Muscle layer of colon (tissue), 2 donors: ENCODE measurements at regions not wholly inside any gene's neighbourhood (a gene's known extent, or its start where the extent isn't known, plus 50 kb on each side); places are given as distances from the start of the nearest gene placed in this dataset.

ENCODE experiments used
- H3K27ac ChIP-seq: one replicate; pipeline ENCODE4 v1.7.0; 2013; ENCODE audit warnings: low read depth, mild to moderate bottlenecking, low read length, moderate library complexity
- H3K27me3 ChIP-seq, 2 donors: one replicate each; pipeline ENCODE4 v1.7.0; 2013; ENCODE audit warnings: low read length in 2 of 2, mild to moderate bottlenecking in 2 of 2; ENCODE audit not compliant: insufficient read depth in 2 of 2, control insufficient read depth in 1 of 2
- H3K36me3 ChIP-seq: one replicate; pipeline ENCODE4 v1.7.0; 2013; ENCODE audit warnings: mild to moderate bottlenecking, low read length; ENCODE audit not compliant: insufficient read depth
- H3K4me1 ChIP-seq: one replicate; pipeline ENCODE4 v1.7.0; 2013; ENCODE audit warnings: mild to moderate bottlenecking, low read length; ENCODE audit not compliant: insufficient read depth
- H3K4me3 ChIP-seq, 2 donors: one replicate each; pipeline ENCODE4 v1.7.0; 2013; ENCODE audit warnings: low read length in 2 of 2, low read depth in 1 of 2, mild to moderate bottlenecking in 1 of 2, moderate library complexity in 1 of 2
- H3K9ac ChIP-seq: one replicate; pipeline ENCODE4 v1.7.0; 2013; ENCODE audit warnings: low read length
- H3K9me3 ChIP-seq: one replicate; pipeline ENCODE4 v1.7.0; 2013; ENCODE audit warnings: mild to moderate bottlenecking, low read length
- donor health status: abdominal sarcoma.
- donor health status: Adenocarcinoma of cecum.

GRCh38 chr20:22460803-22461202 lies 123.6 kb downstream of the FOXA2 start:
- Histone ChIP-seq H3K4me1 (no peaks in the 10 kb centered on the region), H3K4me3 (no peak overlapping the region), H3K27ac (no peak overlapping the region), H3K9me3 (no peaks in the 10 kb centered on the region), H3K9ac (no peak overlapping the region), H3K36me3 (no peaks in the 10 kb centered on the region), H3K27me3 (no peaks in the 10 kb centered on the region)

- Histone ChIP-seq H3K9me3 (no peaks in the 10 kb centered on the region), H3K27ac (no peak overlapping the region), H3K4me1 (no peaks in the 10 kb centered on the region)
Observed at GRCh38 chr20:22460231-22460630, 124.1 kb downstream of the FOXA2 start.

GRCh38 chr20:22459754-22460153 lies 124.6 kb downstream of the FOXA2 start:
- H3K27ac ChIP-seq, result no peak overlapping the region
- no peaks in the 10 kb centered on the region for H3K4me1 ChIP-seq
- no peaks in the 10 kb centered on the region for H3K27me3 ChIP-seq
- H3K9me3 ChIP-seq, result no peaks in the 10 kb centered on the region
- no peaks in the 10 kb centered on the region for H3K36me3 ChIP-seq
- no peak overlapping the region for H3K9ac ChIP-seq
- no peak overlapping the region for H3K4me3 ChIP-seq

More at GRCh38 chr20:22460231-22460630, 124.1 kb downstream of the FOXA2 start:
- Histone ChIP-seq H3K27me3 (no peaks in the 10 kb centered on the region), H3K36me3 (no peaks in the 10 kb centered on the region), H3K4me3 (no peak overlapping the region), H3K9ac (no peak overlapping the region)

- Histone ChIP-seq H3K4me3 (no peak overlapping the region), H3K27me3 (no peaks in the 10 kb centered on the region), H3K9me3 (no peaks in the 10 kb centered on the region), H3K4me1 (no peaks in the 10 kb centered on the region), H3K9ac (no peak overlapping the region), H3K36me3 (no peaks in the 10 kb centered on the region), H3K27ac (no peak overlapping the region)
Observed at GRCh38 chr20:22456109-22456508, 128.3 kb downstream of the FOXA2 start.

GRCh38 chr20:22455259-22455658 lies 129.1 kb downstream of the FOXA2 start:
- no peak overlapping the region for H3K4me3 ChIP-seq
- H3K27ac ChIP-seq, result no peak overlapping the region
- H3K27me3 ChIP-seq, result no peaks in the 10 kb centered on the region
- H3K4me1 ChIP-seq, result no peaks in the 10 kb centered on the region
- H3K36me3 ChIP-seq, result no peaks in the 10 kb centered on the region
- H3K9me3 ChIP-seq, result no peaks in the 10 kb centered on the region
- no peak overlapping the region for H3K9ac ChIP-seq

- Histone ChIP-seq H3K27ac (no peak overlapping the region), H3K36me3 (no peaks in the 10 kb centered on the region)
Observed at GRCh38 chr20:22453244-22454080, 130.9 kb downstream of the FOXA2 start.

GRCh38 chr20:22452442-22453011 lies 131.8 kb downstream of the FOXA2 start:
- no peak overlapping the region for H3K4me3 ChIP-seq
- peaks cover 16% of the 10 kb centered on the region for H3K4me1 ChIP-seq
- H3K27me3 ChIP-seq, result no peaks in the 10 kb centered on the region
- H3K9ac ChIP-seq, result no peak overlapping the region
- no peaks in the 10 kb centered on the region for H3K9me3 ChIP-seq
- H3K36me3 ChIP-seq, result no peaks in the 10 kb centered on the region
- H3K27ac ChIP-seq, result no peak overlapping the region

More at GRCh38 chr20:22453244-22454080, 130.9 kb downstream of the FOXA2 start:
- Histone ChIP-seq H3K27me3 (no peaks in the 10 kb centered on the region), H3K4me1 (peaks cover 15% of the 10 kb centered on the region), H3K9ac (no peak overlapping the region), H3K9me3 (no peaks in the 10 kb centered on the region), H3K4me3 (no peak overlapping the region)

- Histone ChIP-seq H3K4me1 (peaks cover 25% of the 10 kb centered on the region), H3K27ac (no peak overlapping the region), H3K4me3 (no peak overlapping the region), H3K9me3 (no peaks in the 10 kb centered on the region), H3K9ac (no peak overlapping the region), H3K36me3 (no peaks in the 10 kb centered on the region), H3K27me3 (no peaks in the 10 kb centered on the region)
Observed at GRCh38 chr20:22450537-22450936, 133.8 kb downstream of the FOXA2 start.

GRCh38 chr20:22449188-22449973 lies 135.0 kb downstream of the FOXA2 start:
- H3K27me3 ChIP-seq, result no peaks in the 10 kb centered on the region
- no peaks in the 10 kb centered on the region for H3K36me3 ChIP-seq
- no peak overlapping the region for H3K27ac ChIP-seq
- H3K4me1 ChIP-seq, result peaks cover 25% of the 10 kb centered on the region
- H3K4me3 ChIP-seq, result no peak overlapping the region
- no peak overlapping the region for H3K9ac ChIP-seq
- no peaks in the 10 kb centered on the region for H3K9me3 ChIP-seq

GRCh38 chr20:22447447-22447778 lies 137.0 kb downstream of the FOXA2 start:
- Histone ChIP-seq H3K27me3 (no peaks in the 10 kb centered on the region), H3K36me3 (no peaks in the 10 kb centered on the region), H3K4me1 (peaks cover 25% of the 10 kb centered on the region), H3K9ac (no peak overlapping the region), H3K4me3 (no peak overlapping the region), H3K9me3 (no peaks in the 10 kb centered on the region), H3K27ac (no peak overlapping the region)

- Histone ChIP-seq H3K27ac (no peak overlapping the region), H3K36me3 (no peaks in the 10 kb centered on the region), H3K9me3 (no peaks in the 10 kb centered on the region), H3K27me3 (no peaks in the 10 kb centered on the region), H3K4me1 (peaks cover 25% of the 10 kb centered on the region), H3K9ac (no peak overlapping the region), H3K4me3 (no peak overlapping the region)
Observed at GRCh38 chr20:22446613-22447446, 137.5 kb downstream of the FOXA2 start.
